ENCODE measurements at regions not wholly inside any gene's neighbourhood (a gene's known extent, or its start where the extent isn't known, plus 50 kb on each side); places are given as distances from the start of the nearest gene placed in this dataset.

- DNase-seq (ENCODE audit: low read depth, low spot score) (no peak), ATAC-seq (no peak)
- POLR2A ChIA-PET: no interaction called here
- 0 out of 2 replicates have a peak, but pooled peaks cover 2% of the 10 kb centered on the region for H3K9me3 ChIP-seq (ENCODE audit: control insufficient read depth, insufficient read depth, low read depth, low read length)
- H3K27ac ChIP-seq (ENCODE audit: low read length): no peak overlapping the region
- intact Hi-C loops (cut with micrococcal nuclease; ENCODE audit: unreplicated experiment): no loop called here
- in situ Hi-C loops (cut with HindIII; ENCODE audit: low pct_unique_long_range_greater_than_20kb, low sequenced_read_pairs): no loop called here
- TF ChIP-seq TCF7L2 (IDR thresholded peaks at IDR 0.05; ENCODE audit: low read depth, low read length) (no peak), REST (IDR thresholded peaks at IDR 0.05; ENCODE audit: insufficient read depth in 1 of 2, low read depth in 2 of 2, low read length in 1 of 2) (no peak), SIN3A (IDR thresholded peaks at IDR 0.05; ENCODE audit: borderline replicate concordance, insufficient read depth, low read depth, low read length) (no peak), POLR2AphosphoS5 (IDR thresholded peaks at IDR 0.05; ENCODE audit: low read depth, low read length) (no peak)
- TF ChIP-seq, protein P1, sequence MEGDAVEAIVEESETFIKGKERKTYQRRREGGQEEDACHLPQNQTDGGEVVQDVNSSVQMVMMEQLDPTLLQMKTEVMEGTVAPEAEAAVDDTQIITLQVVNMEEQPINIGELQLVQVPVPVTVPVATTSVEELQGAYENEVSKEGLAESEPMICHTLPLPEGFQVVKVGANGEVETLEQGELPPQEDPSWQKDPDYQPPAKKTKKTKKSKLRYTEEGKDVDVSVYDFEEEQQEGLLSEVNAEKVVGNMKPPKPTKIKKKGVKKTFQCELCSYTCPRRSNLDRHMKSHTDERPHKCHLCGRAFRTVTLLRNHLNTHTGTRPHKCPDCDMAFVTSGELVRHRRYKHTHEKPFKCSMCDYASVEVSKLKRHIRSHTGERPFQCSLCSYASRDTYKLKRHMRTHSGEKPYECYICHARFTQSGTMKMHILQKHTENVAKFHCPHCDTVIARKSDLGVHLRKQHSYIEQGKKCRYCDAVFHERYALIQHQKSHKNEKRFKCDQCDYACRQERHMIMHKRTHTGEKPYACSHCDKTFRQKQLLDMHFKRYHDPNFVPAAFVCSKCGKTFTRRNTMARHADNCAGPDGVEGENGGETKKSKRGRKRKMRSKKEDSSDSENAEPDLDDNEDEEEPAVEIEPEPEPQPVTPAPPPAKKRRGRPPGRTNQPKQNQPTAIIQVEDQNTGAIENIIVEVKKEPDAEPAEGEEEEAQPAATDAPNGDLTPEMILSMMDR (IDR thresholded peaks at IDR 0.05): no peak
- no peaks in the 10 kb centered on the region for H3K4me1 ChIP-seq (ENCODE audit: control insufficient read depth, insufficient read depth, low read length)
- no peaks in the 10 kb centered on the region for H3K36me3 ChIP-seq (ENCODE audit: control insufficient read depth, insufficient read depth, low read length)
- H3K27me3 ChIP-seq (ENCODE audit: control insufficient read depth, insufficient read depth, low read length): no peaks in the 10 kb centered on the region
- H3K4me3 ChIP-seq (ENCODE audit: low read depth in 2 of 2, low read length in 2 of 2): no peak overlapping the region
- BruUV-seq (replicated peaks): no TSS peak
- CTCF ChIA-PET: no interaction called here
Measured at GRCh38 chr2:60234274-60234986, 319.0 kb downstream of the BCL11A start.

GRCh38 chr2:60230596-60230995 is 322.9 kb downstream of the BCL11A start:
- H3K27me3 ChIP-seq (ENCODE audit: control insufficient read depth, insufficient read depth, low read length): no peaks in the 10 kb centered on the region
- no TSS peak for BruUV-seq (replicated peaks)
- ChIA-PET CTCF (no interaction called here), POLR2A (no interaction called here)
- no peaks in the 10 kb centered on the region for H3K36me3 ChIP-seq (ENCODE audit: control insufficient read depth, insufficient read depth, low read length)
- DNase-seq (ENCODE audit: low read depth, low spot score) (no peak), ATAC-seq (no peak)
- intact Hi-C loops (cut with micrococcal nuclease; ENCODE audit: unreplicated experiment): no loop called here
- H3K27ac ChIP-seq (ENCODE audit: low read length): no peak overlapping the region
- H3K9me3 ChIP-seq (ENCODE audit: control insufficient read depth, insufficient read depth, low read depth, low read length): 0 out of 2 replicates have a peak, but pooled peaks cover 2% of the 10 kb centered on the region
- in situ Hi-C loops (cut with HindIII; ENCODE audit: low pct_unique_long_range_greater_than_20kb, low sequenced_read_pairs): no loop called here
- no peak overlapping the region for H3K4me3 ChIP-seq (ENCODE audit: low read depth in 2 of 2, low read length in 2 of 2)
- no peaks in the 10 kb centered on the region for H3K4me1 ChIP-seq (ENCODE audit: control insufficient read depth, insufficient read depth, low read length)
- TF ChIP-seq SIN3A (IDR thresholded peaks at IDR 0.05; ENCODE audit: borderline replicate concordance, insufficient read depth, low read depth, low read length) (no peak), POLR2AphosphoS5 (IDR thresholded peaks at IDR 0.05; ENCODE audit: low read depth, low read length) (no peak), TCF7L2 (IDR thresholded peaks at IDR 0.05; ENCODE audit: low read depth, low read length) (no peak), REST (IDR thresholded peaks at IDR 0.05; ENCODE audit: insufficient read depth in 1 of 2, low read depth in 2 of 2, low read length in 1 of 2) (no peak)
- TF ChIP-seq, protein P1 (IDR thresholded peaks at IDR 0.05): no peak
